ENCODE measurements at regions not wholly inside any gene's neighbourhood (a gene's known extent, or its start where the extent isn't known, plus 50 kb on each side); places are given as distances from the start of the nearest gene placed in this dataset.
"Not testable (repeated sequence)": the region's sequence is repeated elsewhere in the genome, so short reads cannot be mapped to it uniquely, and the experiment has no call there.

- TF ChIP-seq CTCF (IDR thresholded peaks at IDR 0.05; ENCODE audit: low read length); EZH2 (IDR thresholded peaks at IDR 0.05; ENCODE audit: borderline replicate concordance, low read length): not testable (repeated sequence)
These were observed 97.1 kb downstream of the PPIAL4G start for GRCh38 chr1:148386031-148386398.
